Thymus (tissue), 11 donors: ENCODE measurements at regions not wholly inside any gene's neighbourhood (a gene's known extent, or its start where the extent isn't known, plus 50 kb on each side); places are given as distances from the start of the nearest gene placed in this dataset.

Source experiments
- DNase-seq, 9 donors: peaks; one replicate each; pipeline ENCODE4 v3.0.0-alpha.2; 2013; ENCODE audit warnings: low spot score in 9 of 9, low read depth in 6 of 9, missing footprints in 1 of 9
- H3K27ac ChIP-seq, 2 donors: one replicate each; pipeline ENCODE4 v1.5.1; 2013; ENCODE audit warnings: control low read depth in 1 of 2, low read depth in 1 of 2, low read length in 1 of 2, mild to moderate bottlenecking in 1 of 2, moderate library complexity in 1 of 2
- H3K27me3 ChIP-seq, 2 donors: one replicate each; pipeline ENCODE4 v1.5.1; 2013; ENCODE audit warnings: low read length in 1 of 2; ENCODE audit not compliant: control insufficient read depth in 2 of 2, insufficient read depth in 1 of 2
- H3K36me3 ChIP-seq, 2 donors: one replicate each; pipeline ENCODE4 v1.5.1; 2013; ENCODE audit warnings: low read length in 1 of 2, mild to moderate bottlenecking in 1 of 2, moderate library complexity in 1 of 2; ENCODE audit not compliant: control insufficient read depth in 2 of 2, insufficient read depth in 2 of 2
- H3K4me1 ChIP-seq, 2 donors: one replicate each; pipeline ENCODE4 v1.5.1; 2013; ENCODE audit warnings: low read length in 2 of 2; ENCODE audit not compliant: control insufficient read depth in 2 of 2, insufficient read depth in 2 of 2
- H3K4me3 ChIP-seq, 2 donors: one replicate each; pipeline ENCODE4 v1.5.1; 2013; ENCODE audit warnings: low read length in 2 of 2, control low read depth in 1 of 2, mild to moderate bottlenecking in 1 of 2
- H3K9me3 ChIP-seq, 2 donors: one replicate each; pipeline ENCODE4 v1.5.1; 2013; ENCODE audit warnings: low read length in 1 of 2, mild to moderate bottlenecking in 1 of 2; ENCODE audit not compliant: control insufficient read depth in 2 of 2, insufficient read depth in 1 of 2
- WGBS: extraction: QIAGEN DNeasy Blood & Tissue Kit; methylation state at CpG from one replicate; pipeline ENCODE4 v1.1.7; 2013; 5-methylcytosine and 5-hydroxymethylcytosine counted together
- donor health status: healthy.

DNA sequence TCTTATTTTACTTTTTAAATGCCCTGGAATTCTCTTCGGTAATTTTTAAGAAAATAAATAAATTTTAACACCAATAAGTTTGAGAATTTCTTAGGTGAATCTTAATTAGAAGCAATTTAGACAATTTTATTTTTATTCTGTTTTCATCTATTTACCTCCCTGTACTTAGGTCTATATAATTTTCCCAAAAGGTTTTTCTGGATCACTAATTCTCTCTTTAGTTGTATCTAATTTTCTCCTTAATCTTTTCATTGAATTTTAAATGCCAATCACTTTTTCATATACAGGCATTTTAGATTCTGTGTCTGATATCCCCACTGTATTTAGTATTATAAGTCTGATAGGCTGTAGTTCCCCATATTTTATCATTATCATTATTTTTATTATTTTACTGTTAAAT lies 845.3 kb downstream of the TRIML1 start:
- H3K27me3 ChIP-seq: no peaks in the 10 kb centered on the region
- peaks cover 0 to 4% of the 10 kb centered on the region in 2 donors for H3K9me3 ChIP-seq
- no peaks in the 10 kb centered on the region for H3K36me3 ChIP-seq
- H3K4me1 ChIP-seq: no peaks in the 10 kb centered on the region
- H3K4me3 ChIP-seq: no peak overlapping the region
- no peak for DNase-seq
- H3K27ac ChIP-seq: no peak overlapping the region
- 95% methylated on average over 1 of the region's 1 CpG for WGBS

DNA sequence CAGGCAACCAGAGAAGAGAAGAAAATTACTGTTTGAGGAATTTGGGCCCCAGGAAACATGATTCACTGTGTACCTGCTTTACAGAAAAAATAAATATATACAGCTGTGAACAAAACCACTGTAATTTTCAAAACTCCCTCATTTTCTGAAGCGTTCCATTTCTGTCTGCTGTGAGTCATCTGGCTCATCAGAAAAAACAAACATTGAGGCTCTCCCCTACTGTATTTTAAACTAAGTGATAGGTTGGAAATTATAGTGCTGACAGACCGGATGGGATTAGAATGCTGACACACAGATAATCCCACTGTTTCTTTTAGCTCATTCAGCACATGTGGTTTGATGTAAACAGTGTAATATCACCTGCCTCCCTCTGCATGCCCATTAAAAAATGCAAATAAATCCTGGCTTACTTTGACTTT lies 847.0 kb downstream of the TRIML1 start:
- Histone ChIP-seq H3K4me3 (no peak overlapping the region), H3K9me3 (peaks cover 0 to 4% of the 10 kb centered on the region in 2 donors), H3K36me3 (no peaks in the 10 kb centered on the region), H3K4me1 (no peaks in the 10 kb centered on the region), H3K27me3 (no peaks in the 10 kb centered on the region), H3K27ac (no peak overlapping the region)
- no peak for DNase-seq
- WGBS: 91% methylated on average over 2 of the region's 2 CpGs

DNA sequence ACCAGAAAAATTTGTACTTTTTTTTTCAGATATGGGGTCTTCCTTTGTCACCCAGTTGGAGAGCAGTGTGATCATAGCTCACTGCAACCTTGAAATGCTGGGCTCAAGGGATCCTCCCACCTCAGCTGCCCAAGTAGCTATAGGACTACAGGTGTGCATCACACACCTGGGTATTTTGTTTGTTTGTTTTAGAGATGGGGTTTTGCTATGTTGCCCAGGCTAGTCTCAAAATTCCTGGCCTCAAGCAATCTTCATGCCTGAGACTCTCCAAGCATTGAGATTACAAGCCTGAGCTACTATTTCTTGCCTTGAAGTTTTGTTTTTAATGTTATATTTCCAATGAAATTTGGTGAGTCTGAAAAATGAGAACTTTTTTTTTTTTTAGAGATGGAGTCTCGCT lies 847.8 kb downstream of the TRIML1 start:
- H3K27ac ChIP-seq: no peak overlapping the region
- WGBS: 96% methylated on average over 1 of the region's 1 CpG
- H3K9me3 ChIP-seq: peaks cover 0 to 4% of the 10 kb centered on the region in 2 donors
- H3K27me3 ChIP-seq: no peaks in the 10 kb centered on the region
- H3K4me1 ChIP-seq: no peaks in the 10 kb centered on the region
- no peaks in the 10 kb centered on the region for H3K36me3 ChIP-seq
- H3K4me3 ChIP-seq: no peak overlapping the region
- DNase-seq: no peak

DNA sequence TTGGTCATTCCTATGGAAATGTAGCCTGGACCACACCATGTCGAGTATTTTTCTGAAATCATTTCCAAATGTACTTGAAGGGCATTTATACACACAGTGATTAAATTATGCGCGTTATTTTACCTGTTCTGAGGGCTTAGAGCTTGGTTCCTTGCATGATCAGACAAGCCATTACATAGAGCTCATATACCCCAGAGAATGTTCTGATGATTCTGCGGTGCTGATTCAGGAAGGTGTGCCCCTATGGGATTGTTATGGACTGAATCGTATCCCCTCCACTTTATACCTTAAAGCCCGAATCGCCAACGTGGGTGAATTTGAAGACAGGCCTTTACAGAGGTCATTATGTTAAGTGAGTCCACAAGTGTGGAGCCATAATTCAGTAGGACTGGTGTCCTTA lies 848.9 kb downstream of the TRIML1 start:
- Histone ChIP-seq H3K27me3 (no peaks in the 10 kb centered on the region), H3K4me1 (no peaks in the 10 kb centered on the region), H3K36me3 (no peaks in the 10 kb centered on the region), H3K4me3 (no peak overlapping the region), H3K9me3 (peaks cover 0 to 4% of the 10 kb centered on the region in 2 donors), H3K27ac (no peak overlapping the region)
- DNase-seq: no peak
- 95% methylated on average over 8 of the region's 8 CpGs for WGBS

DNA sequence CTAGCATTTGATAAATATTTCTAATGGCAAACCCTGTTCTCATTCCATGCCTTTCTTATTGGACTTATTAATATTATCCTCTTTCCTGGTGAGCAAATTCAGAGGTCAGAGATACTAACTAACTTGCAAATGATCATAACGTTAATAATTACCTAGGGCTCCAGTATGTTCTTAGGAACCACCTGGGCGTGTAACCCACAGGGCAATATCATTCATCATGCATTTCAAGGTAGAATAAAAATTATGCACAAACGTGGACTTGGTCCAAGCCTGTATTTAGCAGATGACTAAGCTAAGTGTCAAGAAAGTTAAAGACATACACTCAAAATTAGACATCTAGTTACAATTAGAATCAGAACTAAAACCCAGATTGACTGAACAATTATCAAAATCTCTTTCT lies 850.1 kb downstream of the TRIML1 start:
- Histone ChIP-seq H3K36me3 (no peaks in the 10 kb centered on the region), H3K9me3 (peaks cover 0 to 4% of the 10 kb centered on the region in 2 donors), H3K4me3 (no peak overlapping the region), H3K4me1 (no peaks in the 10 kb centered on the region), H3K27ac (no peak overlapping the region), H3K27me3 (no peaks in the 10 kb centered on the region)
- 85% methylated on average over 3 of the region's 3 CpGs for WGBS
- no peak for DNase-seq

DNA sequence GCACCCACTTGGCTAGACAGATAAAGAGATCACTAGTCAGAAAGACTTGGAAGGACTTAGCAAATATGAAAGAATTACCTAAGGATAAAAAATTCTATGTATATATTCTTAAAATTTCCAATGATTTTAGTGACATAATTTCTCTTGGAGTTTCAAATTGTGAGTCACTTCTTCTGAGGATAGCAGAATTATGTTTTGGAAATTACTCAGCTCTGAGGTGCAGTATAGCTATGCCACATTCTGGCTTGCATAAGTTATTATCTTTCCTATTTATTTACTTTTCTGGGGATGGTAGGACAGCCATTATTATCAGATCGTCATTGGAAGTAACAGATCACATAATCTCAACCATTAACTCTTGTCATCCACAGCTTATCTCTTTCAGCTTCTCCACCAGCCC lies 853.5 kb downstream of the TRIML1 start:
- Histone ChIP-seq H3K9me3 (peaks cover 1 to 4% of the 10 kb centered on the region in 2 donors), H3K4me3 (no peak overlapping the region), H3K27ac (no peak overlapping the region), H3K36me3 (no peaks in the 10 kb centered on the region), H3K27me3 (no peaks in the 10 kb centered on the region), H3K4me1 (no peaks in the 10 kb centered on the region)
- 84% methylated on average over 1 of the region's 1 CpG for whole genome bisulfite sequencing
- DNase-seq: no peak

DNA sequence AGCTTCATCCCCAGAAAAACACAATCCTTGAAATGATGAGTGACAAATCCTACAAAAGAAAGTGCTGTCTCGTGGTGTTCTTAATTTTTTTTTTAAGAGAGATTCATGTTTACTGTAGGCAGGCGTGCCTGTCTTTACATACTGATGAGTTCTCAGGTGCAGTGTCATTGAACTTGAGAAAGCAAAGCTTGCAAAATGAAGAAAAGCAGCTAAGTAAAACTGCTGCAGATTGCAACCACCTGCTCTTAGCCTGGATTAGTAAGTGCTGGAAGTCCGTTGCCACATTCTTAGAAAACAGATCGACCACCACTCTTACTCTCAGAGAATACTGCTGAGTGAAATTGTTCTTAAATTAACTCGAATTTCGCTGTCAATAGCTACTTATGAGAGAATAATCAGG lies 854.6 kb downstream of the TRIML1 start:
- Histone ChIP-seq H3K27me3 (no peaks in the 10 kb centered on the region), H3K27ac (no peak overlapping the region), H3K9me3 (peaks cover 1 to 2% of the 10 kb centered on the region in 2 donors), H3K4me3 (no peak overlapping the region), H3K36me3 (no peaks in the 10 kb centered on the region), H3K4me1 (no peaks in the 10 kb centered on the region)
- WGBS: 88% methylated on average over 6 of the region's 6 CpGs
- no peak for DNase-seq

DNA sequence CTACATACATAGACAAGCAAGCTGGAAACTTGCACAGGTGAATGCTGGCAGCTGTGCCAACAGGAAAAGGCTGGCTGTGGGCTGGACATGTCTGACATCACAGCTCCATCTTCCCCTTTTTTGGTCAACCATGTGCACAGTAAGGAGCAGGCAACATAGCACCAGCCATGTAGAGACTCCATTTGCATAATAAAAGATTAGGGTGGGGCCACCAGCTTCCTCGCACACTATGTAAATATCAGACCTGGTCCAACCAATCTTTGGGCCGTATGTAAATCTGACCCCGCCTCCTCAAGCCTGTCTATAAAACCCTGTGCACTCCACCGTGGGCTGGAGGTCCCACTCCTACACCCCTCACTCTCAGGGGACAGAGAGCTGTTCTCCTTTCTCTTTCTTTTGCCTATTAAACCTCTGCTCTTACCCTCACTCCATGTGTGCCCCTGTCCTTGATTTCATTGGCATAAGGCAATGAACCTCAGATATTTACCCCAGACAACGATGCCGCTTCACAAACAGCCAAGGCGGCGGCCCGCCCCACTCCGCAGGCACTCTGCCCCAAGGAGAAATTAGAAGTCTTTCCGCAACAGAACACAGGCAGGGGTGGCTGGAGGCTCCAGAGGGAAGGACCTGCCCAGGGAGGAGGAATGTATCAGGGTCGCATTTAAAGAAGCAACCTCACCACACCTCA lies 862.2 kb downstream of the TRIML1 start:
- 97% methylated on average over 12 of the region's 12 CpGs for WGBS
- Histone ChIP-seq H3K27me3 (no peaks in the 10 kb centered on the region), H3K36me3 (no peaks in the 10 kb centered on the region), H3K4me1 (no peaks in the 10 kb centered on the region), H3K9me3 (peaks cover 2 to 13% of the 10 kb centered on the region in 2 donors), H3K4me3 (no peak overlapping the region), H3K27ac (no peak overlapping the region)
- DNase-seq: no peak

DNA sequence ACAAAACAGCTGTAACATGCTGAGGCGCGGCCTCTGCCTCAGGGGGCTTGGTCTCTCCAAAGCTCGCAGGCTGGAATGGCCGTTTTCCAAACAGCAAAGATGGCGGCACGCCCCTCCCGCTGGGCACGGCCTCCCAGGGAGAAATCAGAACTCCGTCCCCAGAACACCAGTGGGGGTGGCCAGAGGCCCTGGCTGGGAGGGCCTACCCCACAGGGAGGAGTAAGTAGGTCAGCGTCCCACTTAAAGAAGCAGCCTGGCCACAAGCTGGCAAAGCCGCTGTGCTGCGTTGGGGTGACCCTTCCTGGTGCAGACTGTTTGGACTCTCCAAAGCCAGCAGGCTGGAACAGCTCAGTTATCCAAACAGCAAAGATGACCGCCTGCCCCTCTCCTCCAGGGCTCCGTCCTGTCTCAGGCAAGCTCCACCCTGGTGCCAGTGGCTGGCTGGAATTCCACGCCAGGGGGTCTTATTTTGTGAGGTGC lies 862.8 kb downstream of the TRIML1 start:
- Histone ChIP-seq H3K4me3 (no peak overlapping the region), H3K9me3 (peaks cover 2 to 13% of the 10 kb centered on the region in 2 donors), H3K27me3 (no peaks in the 10 kb centered on the region), H3K4me1 (no peaks in the 10 kb centered on the region), H3K27ac (no peak overlapping the region), H3K36me3 (no peaks in the 10 kb centered on the region)
- DNase-seq: no peak
- WGBS: 95% methylated on average over 15 of the region's 15 CpGs
